AG10803 (cell line): ENCODE measurements at regions not wholly inside any gene's neighbourhood (a gene's known extent, or its start where the extent isn't known, plus 50 kb on each side); places are given as distances from the start of the nearest gene placed in this dataset.

ENCODE experiments used
- DNase-seq: peaks from one replicate; pipeline ENCODE4 v3.0.0; 2010; ENCODE audit warnings: low read depth
- H3K4me3 ChIP-seq: 2 replicates; pipeline ENCODE4 v1.5.1; 2011; ENCODE audit warnings: mild to moderate bottlenecking, low read length, control low read depth
- CTCF ChIP-seq: conservative IDR thresholded peaks from 2 replicates; pipeline ENCODE4 v1.5.1; 2011; ENCODE audit warnings: mild to moderate bottlenecking, low read length, control low read depth, inconsistent platforms

GRCh38 chr9:73030370-73031030, 77.6 kb upstream of the ALDH1A1 start:
- no peak for DNase-seq
- no peak for TF ChIP-seq CTCF
- H3K4me3 ChIP-seq = no peak overlapping the region

- DNase-seq = no peak
- no peak overlapping the region for H3K4me3 ChIP-seq
- no peak for TF ChIP-seq CTCF
Observed at GRCh38 chr9:73029346-73029745, 76.5 kb upstream of the ALDH1A1 start.

GRCh38 chr9:73026375-73026774, 73.5 kb upstream of the ALDH1A1 start:
- TF ChIP-seq CTCF = no peak
- no peak overlapping the region for H3K4me3 ChIP-seq
- no peak for DNase-seq

- no peak for DNase-seq
- H3K4me3 ChIP-seq = no peak overlapping the region
- no peak for TF ChIP-seq CTCF
Observed at GRCh38 chr9:73024601-73025034, 71.8 kb upstream of the ALDH1A1 start.

DNA sequence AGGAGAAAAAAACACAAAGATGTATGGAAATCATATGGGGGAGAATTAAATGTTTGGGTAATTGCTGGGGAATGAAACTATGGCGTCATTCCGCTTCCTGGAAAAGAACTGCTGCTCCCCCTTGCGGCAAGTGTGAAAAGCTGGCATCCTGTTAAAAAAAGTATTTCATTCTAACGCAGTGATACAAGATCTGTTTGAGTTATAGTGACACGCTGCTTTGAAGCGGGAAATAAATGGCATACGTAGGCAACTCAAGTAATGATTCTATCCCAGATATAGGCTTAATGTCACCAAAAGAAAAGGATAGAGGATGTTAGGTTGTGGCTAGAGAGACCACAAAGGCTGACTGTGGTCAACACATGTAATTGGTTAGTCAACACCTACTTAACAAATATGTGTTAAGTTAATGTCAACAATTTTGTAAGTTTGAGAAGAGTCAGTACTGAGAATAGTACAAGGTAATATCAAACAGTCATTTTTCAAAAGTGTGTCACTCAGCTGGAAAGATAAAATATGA, 70.2 kb upstream of the ALDH1A1 start:
- no peak overlapping the region for H3K4me3 ChIP-seq
- peak; percentile 96 for TF ChIP-seq CTCF
- DNase-seq = peak; percentile 73

GRCh38 chr9:73022353-73022752, 69.5 kb upstream of the ALDH1A1 start:
- H3K4me3 ChIP-seq = no peak overlapping the region
- no peak for DNase-seq
- no peak for TF ChIP-seq CTCF

DNA sequence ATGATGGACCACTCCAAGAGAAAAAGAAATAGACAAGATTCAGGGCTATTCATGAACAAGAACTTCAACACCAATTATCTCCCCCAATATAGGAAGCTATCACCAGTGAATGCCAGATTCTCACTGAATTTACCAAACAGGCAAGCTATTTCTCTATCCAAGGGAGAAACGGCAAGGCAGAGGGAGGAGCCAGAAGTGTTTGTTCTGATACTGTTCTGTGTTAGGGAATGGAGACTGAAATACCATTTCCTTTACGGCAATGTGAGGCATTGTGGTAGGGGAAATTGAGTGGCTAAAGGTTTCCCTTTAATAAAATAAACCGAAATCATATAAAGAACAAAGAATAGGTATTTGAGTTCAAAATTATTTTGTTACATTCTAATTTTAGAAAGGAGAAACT, 68.0 kb upstream of the ALDH1A1 start:
- no peak for DNase-seq
- TF ChIP-seq CTCF = no peak
- no peak overlapping the region for H3K4me3 ChIP-seq
